Testis (tissue), 2 donors: ENCODE measurements at regions not wholly inside any gene's neighbourhood (a gene's known extent, or its start where the extent isn't known, plus 50 kb on each side); places are given as distances from the start of the nearest gene placed in this dataset.

Source experiments
- CTCF ChIP-seq, 3 experiments: fragments of 450-650 bp in 2 of 3; fragments of 200-600 bp in 1 of 3; sonication (generic) in 1 of 3; IDR thresholded peaks; one replicate each; pipeline ENCODE4 v1.5.1; 2016 to 2019; ENCODE audit warnings: antibody characterized with exemption in 3 of 3, mild to moderate bottlenecking in 2 of 3, moderate library complexity in 1 of 3
- POLR2A ChIP-seq: fragments of 450-650 bp; IDR thresholded peaks from one replicate; pipeline ENCODE4 v1.6.1; 2017; ENCODE audit warnings: antibody characterized with exemption, mild to moderate bottlenecking, moderate library complexity

GRCh38 chr17:77347544-77347943, 206.8 kb downstream of the SEC14L1 start:
- no peak for TF ChIP-seq CTCF (IDR thresholded peaks at IDR 0.05)
- TF ChIP-seq POLR2A = no peak
